IPS DF 6.9 (cell line): ENCODE measurements at regions not wholly inside any gene's neighbourhood (a gene's known extent, or its start where the extent isn't known, plus 50 kb on each side); places are given as distances from the start of the nearest gene placed in this dataset.
"Not testable (repeated sequence)": the region's sequence is repeated elsewhere in the genome, so short reads cannot be mapped to it uniquely, and the experiment has no call there.

Source experiments
- DNase-seq: peaks from one replicate; pipeline ENCODE4 v3.0.0-alpha.2; 2013; ENCODE audit warnings: low read depth, low spot score
- H3K27ac ChIP-seq: one replicate; pipeline ENCODE4 v1.5.1; 2013; ENCODE audit warnings: low read length, control low read depth
- H3K27me3 ChIP-seq: 2 replicates; pipeline ENCODE4 v1.6.1; 2013; ENCODE audit warnings: mild to moderate bottlenecking, low read length; ENCODE audit not compliant: control insufficient read depth, insufficient read depth
- H3K36me3 ChIP-seq: 2 replicates; pipeline ENCODE4 v1.6.1; 2013; ENCODE audit warnings: low read length; ENCODE audit not compliant: control insufficient read depth, insufficient read depth
- H3K4me1 ChIP-seq: 2 replicates; pipeline ENCODE4 v1.6.1; 2013; ENCODE audit warnings: low read length; ENCODE audit not compliant: control insufficient read depth, insufficient read depth
- H3K4me3 ChIP-seq: 2 replicates; pipeline ENCODE4 v1.5.1; 2013; ENCODE audit warnings: mild to moderate bottlenecking, low read length
- H3K9me3 ChIP-seq: 2 replicates; pipeline ENCODE4 v1.6.1; 2013; ENCODE audit warnings: low read length, inconsistent platforms; ENCODE audit not compliant: control insufficient read depth, insufficient read depth
- WGBS: extraction: QIAGEN DNeasy Blood & Tissue Kit; methylation state at CpG from one replicate; pipeline ENCODE4 v1.1.7; 2013; ENCODE audit warnings: mixed read lengths, missing lambda C conversion rate; ENCODE audit not compliant: insufficient read length, insufficient coverage; 5-methylcytosine and 5-hydroxymethylcytosine counted together

DNA sequence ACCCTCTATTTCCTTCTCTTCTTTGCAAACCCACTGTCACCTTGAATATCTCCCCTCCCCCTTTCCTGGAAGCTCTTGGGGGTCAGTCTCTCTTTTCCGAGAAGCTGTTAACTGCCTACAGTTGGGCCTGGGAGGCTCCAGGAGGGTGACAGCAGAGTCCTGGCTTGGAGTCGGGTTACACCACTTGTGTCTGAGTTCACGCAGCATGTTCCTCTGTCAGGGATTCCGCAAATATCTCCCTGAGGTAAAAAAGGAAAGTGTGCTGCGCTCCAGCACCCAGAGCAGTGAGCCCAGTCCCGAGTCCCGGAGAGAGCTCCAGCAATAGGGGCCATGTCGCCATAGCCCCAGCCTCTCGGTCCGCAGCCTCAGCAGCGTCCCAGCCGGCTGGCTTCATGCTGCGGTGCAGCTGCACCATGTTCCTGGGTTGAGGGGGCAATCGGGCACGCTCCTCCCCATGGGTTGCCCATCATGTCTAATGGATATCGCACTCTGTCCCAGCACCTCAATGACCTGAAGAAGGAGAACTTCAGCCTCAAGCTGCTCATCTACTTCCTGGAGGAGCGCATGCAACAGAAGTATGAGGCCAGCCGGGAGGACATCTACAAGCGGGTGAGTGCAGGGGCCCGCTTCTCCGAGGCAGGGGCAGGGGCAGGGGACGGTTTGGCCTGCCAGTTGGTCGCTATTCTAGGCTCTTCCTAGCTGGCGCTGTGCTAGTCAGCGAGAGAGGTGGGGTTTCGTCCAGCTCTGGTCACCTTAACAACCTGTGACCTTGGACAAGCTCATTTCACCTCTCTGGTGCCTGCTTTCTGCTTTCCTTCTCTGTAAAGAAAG is 101.3 kb upstream of the SEC22B start:
- WGBS: no CpG with 5 or more reads among the region's 26 CpGs

GRCh38 chr1:120276710-120277109 is 100.4 kb upstream of the SEC22B start:
- H3K4me3 ChIP-seq, H3K27ac ChIP-seq, H3K27me3 ChIP-seq, H3K4me1 ChIP-seq, H3K36me3 ChIP-seq, DNase-seq, H3K9me3 ChIP-seq: not testable (repeated sequence)
- WGBS: no CpG with 5 or more reads among the region's 5 CpGs

More for the DNA sequence above, 101.3 kb upstream of the SEC22B start:
- H3K36me3 ChIP-seq, DNase-seq, H3K27ac ChIP-seq, H3K9me3 ChIP-seq, H3K27me3 ChIP-seq, H3K4me1 ChIP-seq, H3K4me3 ChIP-seq: not testable (repeated sequence)

GRCh38 chr1:120274438-120274837 is 98.1 kb upstream of the SEC22B start:
- not testable (repeated sequence) for H3K4me1 ChIP-seq, DNase-seq, H3K9me3 ChIP-seq, H3K36me3 ChIP-seq, H3K27me3 ChIP-seq, H3K4me3 ChIP-seq, H3K27ac ChIP-seq
- no CpG with 5 or more reads among the region's 3 CpGs for WGBS

DNA sequence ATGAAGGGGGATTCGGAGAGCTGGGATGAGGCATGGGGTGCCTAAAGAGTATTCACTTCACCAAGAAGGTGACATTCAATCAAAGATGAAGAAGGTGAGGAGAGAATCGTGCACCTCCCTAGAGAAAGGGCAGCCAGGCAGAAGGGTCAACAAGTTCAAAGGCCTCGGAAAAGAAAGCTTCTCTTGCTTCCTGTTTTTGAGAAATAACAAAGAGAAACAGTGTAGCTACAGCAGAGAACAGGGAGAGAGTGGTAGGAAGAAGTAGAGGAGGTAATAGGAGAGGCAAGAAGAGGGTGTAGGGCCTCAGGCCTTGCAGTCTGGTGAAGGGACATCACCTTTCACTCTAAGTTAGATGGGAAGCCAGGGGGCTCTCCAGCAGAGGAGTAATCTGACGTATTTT is 97.0 kb upstream of the SEC22B start:
- not testable (repeated sequence) for H3K4me1 ChIP-seq, H3K4me3 ChIP-seq, H3K36me3 ChIP-seq, H3K9me3 ChIP-seq, H3K27ac ChIP-seq, DNase-seq, H3K27me3 ChIP-seq
- no CpG with 5 or more reads among the region's 4 CpGs for WGBS

DNA sequence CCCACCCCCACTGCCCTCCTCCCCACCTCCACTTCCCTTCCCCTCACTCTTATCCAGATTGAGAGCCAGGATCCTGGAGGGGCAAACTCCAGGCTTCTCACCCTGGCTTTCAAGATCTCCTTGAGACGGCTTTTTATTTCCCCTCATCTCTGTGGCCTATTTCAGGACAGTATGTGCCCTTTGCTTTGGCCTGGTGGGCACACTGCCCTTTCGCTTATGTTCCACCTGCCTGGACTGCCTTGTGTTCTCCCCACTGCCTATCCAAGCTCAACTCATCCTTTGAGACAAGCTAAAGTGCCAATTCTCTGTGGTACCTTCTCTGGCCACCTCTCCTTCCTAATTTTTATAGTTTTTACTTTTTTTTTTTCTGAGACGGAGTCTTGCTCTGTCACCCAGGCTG is 95.9 kb upstream of the SEC22B start:
- H3K27me3 ChIP-seq, H3K4me3 ChIP-seq, H3K36me3 ChIP-seq, H3K4me1 ChIP-seq, H3K9me3 ChIP-seq, DNase-seq, H3K27ac ChIP-seq: not testable (repeated sequence)
- no CpG with 5 or more reads among the region's 3 CpGs for WGBS

GRCh38 chr1:120271561-120272221 is 95.4 kb upstream of the SEC22B start:
- not testable (repeated sequence) for H3K4me1 ChIP-seq, H3K36me3 ChIP-seq, DNase-seq, H3K4me3 ChIP-seq, H3K27ac ChIP-seq, H3K9me3 ChIP-seq, H3K27me3 ChIP-seq
- WGBS: no CpG with 5 or more reads among the region's 5 CpGs

DNA sequence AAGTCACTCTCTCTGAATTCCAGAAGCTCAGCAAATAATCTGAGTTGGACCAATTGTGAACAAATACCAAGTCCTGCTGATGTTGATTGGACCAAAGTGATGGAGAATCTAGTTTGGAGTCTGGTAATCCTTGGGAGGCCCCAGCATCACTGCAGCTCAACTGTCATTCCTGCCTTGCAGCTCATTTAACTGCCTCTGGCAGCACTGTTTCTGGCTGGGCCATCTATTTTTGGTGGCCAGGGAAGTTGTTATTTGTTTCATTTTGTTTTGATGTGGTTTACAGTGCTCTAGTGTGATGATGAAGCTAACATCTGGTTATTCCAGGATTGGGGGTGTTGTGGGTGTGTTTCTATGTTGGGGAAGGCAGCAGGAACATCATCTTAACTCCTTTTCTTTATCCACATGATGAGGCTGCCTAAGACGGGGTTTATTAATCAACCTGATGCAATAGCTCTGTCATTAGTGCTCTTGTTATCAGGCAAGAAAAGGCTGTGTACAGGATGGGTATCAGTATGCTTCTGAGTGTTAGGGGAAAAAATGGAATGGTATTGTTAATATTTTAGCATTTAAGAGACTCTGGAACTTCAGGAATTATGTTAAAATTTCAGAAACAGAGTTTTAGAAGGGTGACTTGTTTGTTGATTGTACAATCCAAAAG is 91.7 kb upstream of the SEC22B start:
- H3K36me3 ChIP-seq, H3K27ac ChIP-seq, H3K27me3 ChIP-seq, H3K9me3 ChIP-seq, H3K4me1 ChIP-seq, H3K4me3 ChIP-seq, DNase-seq: not testable (repeated sequence)
- no CpG with 5 or more reads among the region's 1 CpG for WGBS

DNA sequence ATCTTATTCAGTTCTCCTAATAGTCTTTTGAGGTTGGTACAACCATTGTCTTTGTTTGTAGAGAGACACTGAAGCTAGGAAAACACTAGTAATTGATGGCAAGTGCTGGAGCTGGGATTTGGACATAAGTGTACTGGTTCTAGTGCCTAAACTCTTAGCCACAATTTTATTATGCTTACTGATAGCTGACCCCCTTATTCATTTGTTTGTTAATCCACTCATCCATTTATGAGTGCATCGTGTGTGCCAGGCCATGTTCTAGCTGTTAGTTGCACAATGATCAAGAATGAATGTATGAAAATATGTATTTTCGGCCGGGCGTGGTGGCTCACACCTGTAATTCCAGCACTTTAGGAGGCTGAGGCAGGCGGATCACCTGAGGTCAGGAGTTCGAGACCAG is 88.2 kb upstream of the SEC22B start:
- not testable (repeated sequence) for H3K9me3 ChIP-seq, H3K27ac ChIP-seq, H3K4me3 ChIP-seq, DNase-seq, H3K4me1 ChIP-seq, H3K36me3 ChIP-seq, H3K27me3 ChIP-seq
- WGBS: no CpG with 5 or more reads among the region's 6 CpGs

GRCh38 chr1:120262791-120263751 is 86.8 kb upstream of the SEC22B start:
- not testable (repeated sequence) for DNase-seq, H3K4me3 ChIP-seq, H3K4me1 ChIP-seq, H3K36me3 ChIP-seq, H3K27ac ChIP-seq, H3K9me3 ChIP-seq, H3K27me3 ChIP-seq
- WGBS: no CpG with 5 or more reads among the region's 4 CpGs

GRCh38 chr1:120257778-120258105 is 81.4 kb upstream of the SEC22B start:
- no CpG with 5 or more reads among the region's 2 CpGs for WGBS
- not testable (repeated sequence) for H3K4me1 ChIP-seq, H3K9me3 ChIP-seq, DNase-seq, H3K27ac ChIP-seq, H3K4me3 ChIP-seq, H3K27me3 ChIP-seq, H3K36me3 ChIP-seq
